ENCODE measurements at regions not wholly inside any gene's neighbourhood (a gene's known extent, or its start where the extent isn't known, plus 50 kb on each side); places are given as distances from the start of the nearest gene placed in this dataset.

DNA sequence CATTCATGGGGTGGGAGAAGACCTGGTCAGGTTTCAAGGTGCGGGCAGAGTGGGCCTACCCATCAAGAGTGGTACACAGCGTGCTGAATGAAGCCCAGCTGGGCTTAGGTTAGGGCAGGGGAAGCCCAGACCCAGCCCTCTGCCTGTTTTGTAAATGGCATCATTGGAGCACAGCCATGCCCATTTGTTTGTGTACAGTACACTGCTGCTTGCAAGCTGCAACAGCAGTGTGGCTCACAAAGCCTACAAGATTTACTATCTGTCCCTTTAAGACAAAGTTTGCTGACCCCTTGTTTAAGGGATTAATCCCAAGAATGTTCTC, 230.1 kb upstream of the TNRC6C start:
- Histone ChIP-seq H3K79me2 (ENCODE audit: control insufficient read depth, insufficient read depth, low read length) (no peaks in the 10 kb centered on the region), H3K4me1 (replicated peaks in 1 of 2; ENCODE audit: control insufficient read depth in 2 of 2, insufficient read depth in 2 of 2, low read length in 2 of 2) (0 out of 5 replicates have a peak, but pooled peaks cover 0 to 5% of the 10 kb centered on the region in 2 experiments), H3K27ac (ENCODE audit: extremely low read depth, low read depth, low read length) (no peak overlapping the region), H3K4me3 (no peak overlapping the region), H3K4me2 (ENCODE audit: insufficient read depth, low read length) (no peak overlapping the region), H2AFZ (ENCODE audit: low read depth, low read length) (no peak overlapping the region), H4K20me1 (replicated peaks; ENCODE audit: control insufficient read depth, insufficient read depth, low read length) (no peaks in the 10 kb centered on the region), H3K9me3 (replicated peaks; ENCODE audit: control insufficient read depth, insufficient read depth, low read depth, low read length) (no peaks in the 10 kb centered on the region), H3K27me3 (ENCODE audit: control insufficient read depth in 2 of 2, insufficient read depth in 2 of 2, low read length in 2 of 2) (peaks cover 28 to 48% of the 10 kb centered on the region in 2 experiments; a peak in 4 of 5 replicates), H3K9me1 (ENCODE audit: control insufficient read depth, insufficient read depth, low read length) (no peaks in the 10 kb centered on the region), H3K9ac (ENCODE audit: insufficient read depth in 1 of 2, low read depth in 2 of 2, low read length in 2 of 2) (no peak overlapping the region), H3K36me3 (ENCODE audit: control insufficient read depth, insufficient read depth, low read length) (no peaks in the 10 kb centered on the region)
- no TSS peak for BruUV-seq (replicated peaks)
- FAIRE-seq (no peak), DNase-seq (ENCODE audit: extremely low read depth in 1 of 4, low spot score in 3 of 4) (no peak), ATAC-seq (no peak)
- 0% methylated on average over 2 of the region's 2 CpGs for WGBS (ENCODE audit: insufficient coverage, low coverage, missing lambda C conversion rate)
- TF ChIP-seq, protein P1, sequence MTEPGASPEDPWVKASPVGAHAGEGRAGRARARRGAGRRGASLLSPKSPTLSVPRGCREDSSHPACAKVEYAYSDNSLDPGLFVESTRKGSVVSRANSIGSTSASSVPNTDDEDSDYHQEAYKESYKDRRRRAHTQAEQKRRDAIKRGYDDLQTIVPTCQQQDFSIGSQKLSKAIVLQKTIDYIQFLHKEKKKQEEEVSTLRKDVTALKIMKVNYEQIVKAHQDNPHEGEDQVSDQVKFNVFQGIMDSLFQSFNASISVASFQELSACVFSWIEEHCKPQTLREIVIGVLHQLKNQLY (CRISPR knock-in tag; conservative IDR thresholded peaks at IDR 0.05), result no peak
- no peak for TF ChIP-seq BACH1 (tag; IDR thresholded peaks at IDR 0.05)
- TF ChIP-seq PHTF2 (CRISPR knock-in tag; IDR thresholded peaks at IDR 0.05), result no peak
- TF ChIP-seq, protein P2, sequence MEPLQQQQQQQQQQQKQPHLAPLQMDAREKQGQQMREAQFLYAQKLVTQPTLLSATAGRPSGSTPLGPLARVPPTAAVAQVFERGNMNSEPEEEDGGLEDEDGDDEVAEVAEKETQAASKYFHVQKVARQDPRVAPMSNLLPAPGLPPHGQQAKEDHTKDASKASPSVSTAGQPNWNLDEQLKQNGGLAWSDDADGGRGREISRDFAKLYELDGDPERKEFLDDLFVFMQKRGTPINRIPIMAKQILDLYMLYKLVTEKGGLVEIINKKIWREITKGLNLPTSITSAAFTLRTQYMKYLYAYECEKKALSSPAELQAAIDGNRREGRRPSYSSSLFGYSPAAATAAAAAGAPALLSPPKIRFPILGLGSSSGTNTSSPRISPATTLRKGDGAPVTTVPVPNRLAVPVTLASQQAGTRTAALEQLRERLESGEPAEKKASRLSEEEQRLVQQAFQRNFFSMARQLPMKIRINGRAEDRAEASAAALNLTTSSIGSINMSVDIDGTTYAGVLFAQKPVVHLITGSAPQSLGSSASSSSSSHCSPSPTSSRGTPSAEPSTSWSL (CRISPR knock-in tag; IDR thresholded peaks at IDR 0.05; ENCODE audit: borderline replicate concordance), result no peak
- TF ChIP-seq NR2C1 (IDR thresholded peaks at IDR 0.05), result no peak
- no peak for TF ChIP-seq NR2C1 (tag; IDR thresholded peaks at IDR 0.05)
- TF ChIP-seq, protein P3, sequence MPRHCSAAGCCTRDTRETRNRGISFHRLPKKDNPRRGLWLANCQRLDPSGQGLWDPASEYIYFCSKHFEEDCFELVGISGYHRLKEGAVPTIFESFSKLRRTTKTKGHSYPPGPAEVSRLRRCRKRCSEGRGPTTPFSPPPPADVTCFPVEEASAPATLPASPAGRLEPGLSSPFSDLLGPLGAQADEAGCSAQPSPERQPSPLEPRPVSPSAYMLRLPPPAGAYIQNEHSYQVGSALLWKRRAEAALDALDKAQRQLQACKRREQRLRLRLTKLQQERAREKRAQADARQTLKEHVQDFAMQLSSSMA (CRISPR knock-in tag; IDR thresholded peaks at IDR 0.05), result no peak
- no peak for TF ChIP-seq ZNF778 (CRISPR knock-in tag; IDR thresholded peaks at IDR 0.05)
- no peak for TF ChIP-seq ZNF408 (CRISPR knock-in tag; IDR thresholded peaks at IDR 0.05; ENCODE audit: low read depth)
- TF ChIP-seq CREB3L1 (IDR thresholded peaks at IDR 0.05; ENCODE audit: borderline replicate concordance, low read depth), result no peak
- no peak for TF ChIP-seq SRF (CRISPR knock-in tag; IDR thresholded peaks at IDR 0.05)
- in situ Hi-C loops (cut with MboI), result no loop called here
- ChIA-PET POLR2A (interaction anchor here (0.7 to 0.8 kb wide), 2 partner anchors 17 to 34 kb away, joined by 3 read pairs; no protein-coding TSS in a partner anchor), CTCF (ENCODE audit: low intra/inter-chr PET ratio) (no interaction called here)
- intact Hi-C loops (cut with micrococcal nuclease), result no loop called here
